ENCODE measurements at regions not wholly inside any gene's neighbourhood (a gene's known extent, or its start where the extent isn't known, plus 50 kb on each side); places are given as distances from the start of the nearest gene placed in this dataset.

- Histone ChIP-seq H3K4me1 (ENCODE audit: insufficient read depth, insufficient read length) (no peaks in the 10 kb centered on the region), H3K27me3 (ENCODE audit: insufficient read depth, insufficient read length) (no peaks in the 10 kb centered on the region), H3K36me3 (ENCODE audit: insufficient read depth, insufficient read length, low read length) (no peaks in the 10 kb centered on the region), H3K9ac (ENCODE audit: insufficient read length, low read depth) (no peak overlapping the region), H3K9me3 (ENCODE audit: insufficient read depth, low read length) (no peaks in the 10 kb centered on the region; the same call in 1 of the 2 replicates), H3K4me3 (ENCODE audit: insufficient read length, low read depth) (no peak overlapping the region)
- DNase-seq (ENCODE audit: low read depth, low spot score), result no peak
- TF ChIP-seq SUZ12 (IDR thresholded peaks at IDR 0.05; ENCODE audit: extremely low read depth, insufficient read depth, insufficient read length) (no peak), ZNF274 (IDR thresholded peaks at IDR 0.05; ENCODE audit: low read depth, low read length) (no peak), YY1 (IDR thresholded peaks at IDR 0.05; ENCODE audit: insufficient read depth, insufficient read length) (no peak)
Observed at GRCh38 chr2:103734911-103735310, 973.1 kb downstream of the TMEM182 start.

DNA sequence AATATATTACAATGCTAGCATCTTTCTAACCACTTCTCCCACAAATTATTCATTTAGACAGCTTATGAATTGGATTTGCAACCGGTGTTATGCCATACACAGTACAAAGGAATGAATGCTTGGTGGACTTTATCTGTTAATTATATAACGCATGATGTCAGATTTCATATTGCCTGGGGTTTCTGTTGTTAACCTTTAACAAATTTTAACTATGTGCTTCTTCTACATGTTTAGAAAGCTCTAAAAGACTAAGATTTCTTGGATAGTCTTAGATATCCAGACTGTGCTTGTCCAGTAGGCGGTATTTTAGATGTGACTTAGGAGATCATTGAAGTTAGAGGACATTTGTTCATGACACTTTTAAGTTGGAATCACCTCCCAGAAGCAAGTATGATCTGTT is 976.3 kb downstream of the TMEM182 start:
- no peak for DNase-seq (ENCODE audit: low read depth, low spot score)
- no peak for TF ChIP-seq YY1 (IDR thresholded peaks at IDR 0.05; ENCODE audit: insufficient read depth, insufficient read length)
- TF ChIP-seq ZNF274 (IDR thresholded peaks at IDR 0.05; ENCODE audit: low read depth, low read length), result no peak
- TF ChIP-seq SUZ12 (IDR thresholded peaks at IDR 0.05; ENCODE audit: extremely low read depth, insufficient read depth, insufficient read length), result no peak
- Histone ChIP-seq H3K4me1 (ENCODE audit: insufficient read depth, insufficient read length) (no peaks in the 10 kb centered on the region), H3K36me3 (ENCODE audit: insufficient read depth, insufficient read length, low read length) (no peaks in the 10 kb centered on the region), H3K9me3 (ENCODE audit: insufficient read depth, low read length) (no peaks in the 10 kb centered on the region; the same call in 1 of the 2 replicates), H3K4me3 (ENCODE audit: insufficient read length, low read depth) (no peak overlapping the region), H3K27me3 (ENCODE audit: insufficient read depth, insufficient read length) (no peaks in the 10 kb centered on the region), H3K9ac (ENCODE audit: insufficient read length, low read depth) (no peak overlapping the region)

DNA sequence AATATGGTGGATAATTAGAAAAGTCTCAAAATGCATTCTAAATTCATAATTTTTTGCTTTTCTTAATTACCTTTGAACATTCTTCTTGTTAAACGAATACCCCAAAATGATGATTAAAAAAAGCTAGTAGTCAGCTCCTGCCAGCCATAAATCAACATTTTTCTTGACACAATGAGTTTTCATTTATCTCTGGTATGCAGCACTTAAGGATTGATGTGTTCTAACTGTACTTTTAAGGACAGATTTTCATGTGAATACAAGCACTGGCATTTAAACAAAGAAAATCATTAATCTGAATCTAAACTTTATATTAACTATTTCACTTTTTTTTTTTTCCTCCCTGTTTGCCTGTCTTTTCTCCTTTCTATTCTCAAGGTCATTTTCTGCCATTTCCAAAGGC is 976.8 kb downstream of the TMEM182 start:
- Histone ChIP-seq H3K36me3 (ENCODE audit: insufficient read depth, insufficient read length, low read length) (no peaks in the 10 kb centered on the region), H3K9ac (ENCODE audit: insufficient read length, low read depth) (no peak overlapping the region), H3K27me3 (ENCODE audit: insufficient read depth, insufficient read length) (no peaks in the 10 kb centered on the region), H3K4me1 (ENCODE audit: insufficient read depth, insufficient read length) (no peaks in the 10 kb centered on the region), H3K4me3 (ENCODE audit: insufficient read length, low read depth) (no peak overlapping the region), H3K9me3 (ENCODE audit: insufficient read depth, low read length) (no peaks in the 10 kb centered on the region; the same call in 1 of the 2 replicates)
- TF ChIP-seq SUZ12 (IDR thresholded peaks at IDR 0.05; ENCODE audit: extremely low read depth, insufficient read depth, insufficient read length) (no peak), YY1 (IDR thresholded peaks at IDR 0.05; ENCODE audit: insufficient read depth, insufficient read length) (no peak), ZNF274 (IDR thresholded peaks at IDR 0.05; ENCODE audit: low read depth, low read length) (no peak)
- DNase-seq (ENCODE audit: low read depth, low spot score), result no peak

GRCh38 chr2:103739186-103739585 is 977.4 kb downstream of the TMEM182 start:
- no peaks in the 10 kb centered on the region for H3K9me3 ChIP-seq (ENCODE audit: insufficient read depth, low read length)
- no peaks in the 10 kb centered on the region for H3K4me1 ChIP-seq (ENCODE audit: insufficient read depth, insufficient read length)
- no peaks in the 10 kb centered on the region for H3K27me3 ChIP-seq (ENCODE audit: insufficient read depth, insufficient read length)
- DNase-seq (ENCODE audit: low read depth, low spot score), result no peak
- no peaks in the 10 kb centered on the region for H3K36me3 ChIP-seq (ENCODE audit: insufficient read depth, insufficient read length, low read length)
- H3K4me3 ChIP-seq (ENCODE audit: insufficient read length, low read depth), result no peak overlapping the region
- H3K9ac ChIP-seq (ENCODE audit: insufficient read length, low read depth), result no peak overlapping the region
- no peak for TF ChIP-seq ZNF274 (IDR thresholded peaks at IDR 0.05; ENCODE audit: low read depth, low read length)
- TF ChIP-seq YY1 (IDR thresholded peaks at IDR 0.05; ENCODE audit: insufficient read depth, insufficient read length), result no peak
- no peak for TF ChIP-seq SUZ12 (IDR thresholded peaks at IDR 0.05; ENCODE audit: extremely low read depth, insufficient read depth, insufficient read length)

GRCh38 chr2:103739921-103740320 is 978.1 kb downstream of the TMEM182 start:
- no peaks in the 10 kb centered on the region for H3K27me3 ChIP-seq (ENCODE audit: insufficient read depth, insufficient read length)
- no peak overlapping the region for H3K4me3 ChIP-seq (ENCODE audit: insufficient read length, low read depth)
- no peaks in the 10 kb centered on the region for H3K4me1 ChIP-seq (ENCODE audit: insufficient read depth, insufficient read length)
- TF ChIP-seq SUZ12 (IDR thresholded peaks at IDR 0.05; ENCODE audit: extremely low read depth, insufficient read depth, insufficient read length) (no peak), ZNF274 (IDR thresholded peaks at IDR 0.05; ENCODE audit: low read depth, low read length) (no peak), YY1 (IDR thresholded peaks at IDR 0.05; ENCODE audit: insufficient read depth, insufficient read length) (no peak)
- no peaks in the 10 kb centered on the region for H3K36me3 ChIP-seq (ENCODE audit: insufficient read depth, insufficient read length, low read length)
- H3K9me3 ChIP-seq (ENCODE audit: insufficient read depth, low read length), result no peaks in the 10 kb centered on the region
- no peak for DNase-seq (ENCODE audit: low read depth, low spot score)
- no peak overlapping the region for H3K9ac ChIP-seq (ENCODE audit: insufficient read length, low read depth)

GRCh38 chr2:103740631-103741030 is 978.8 kb downstream of the TMEM182 start:
- no peak for DNase-seq (ENCODE audit: low read depth, low spot score)
- Histone ChIP-seq H3K27me3 (ENCODE audit: insufficient read depth, insufficient read length) (no peaks in the 10 kb centered on the region), H3K36me3 (ENCODE audit: insufficient read depth, insufficient read length, low read length) (no peaks in the 10 kb centered on the region), H3K4me1 (ENCODE audit: insufficient read depth, insufficient read length) (no peaks in the 10 kb centered on the region), H3K9me3 (ENCODE audit: insufficient read depth, low read length) (no peaks in the 10 kb centered on the region), H3K9ac (ENCODE audit: insufficient read length, low read depth) (no peak overlapping the region), H3K4me3 (ENCODE audit: insufficient read length, low read depth) (no peak overlapping the region)
- TF ChIP-seq SUZ12 (IDR thresholded peaks at IDR 0.05; ENCODE audit: extremely low read depth, insufficient read depth, insufficient read length) (no peak), YY1 (IDR thresholded peaks at IDR 0.05; ENCODE audit: insufficient read depth, insufficient read length) (no peak), ZNF274 (IDR thresholded peaks at IDR 0.05; ENCODE audit: low read depth, low read length) (no peak)

DNA sequence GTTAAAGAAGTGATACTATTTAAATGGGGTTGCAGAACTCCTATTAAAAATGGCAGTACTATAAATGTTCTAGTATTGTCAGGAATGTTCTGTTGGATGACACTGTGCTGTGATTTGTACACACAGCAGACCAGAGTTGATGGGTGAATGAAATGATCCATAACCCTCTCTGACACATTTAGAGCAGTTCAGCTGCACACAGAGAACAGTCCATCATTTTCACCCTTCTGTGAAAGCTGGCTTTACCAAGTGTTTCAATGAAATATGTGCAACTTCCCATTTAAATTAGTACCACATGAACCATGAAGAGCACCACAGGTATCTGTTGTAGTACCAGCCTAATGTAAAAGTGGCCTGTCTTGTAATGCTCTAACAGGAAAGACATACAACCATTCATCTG is 981.4 kb downstream of the TMEM182 start:
- H3K4me3 ChIP-seq (ENCODE audit: insufficient read length, low read depth), result no peak overlapping the region
- no peak overlapping the region for H3K9ac ChIP-seq (ENCODE audit: insufficient read length, low read depth)
- TF ChIP-seq ZNF274 (IDR thresholded peaks at IDR 0.05; ENCODE audit: low read depth, low read length), result no peak
- no peak for TF ChIP-seq YY1 (IDR thresholded peaks at IDR 0.05; ENCODE audit: insufficient read depth, insufficient read length)
- TF ChIP-seq SUZ12 (IDR thresholded peaks at IDR 0.05; ENCODE audit: extremely low read depth, insufficient read depth, insufficient read length), result no peak
- no peak for DNase-seq (ENCODE audit: low read depth, low spot score)
- no peaks in the 10 kb centered on the region for H3K27me3 ChIP-seq (ENCODE audit: insufficient read depth, insufficient read length)
- H3K36me3 ChIP-seq (ENCODE audit: insufficient read depth, insufficient read length, low read length), result no peaks in the 10 kb centered on the region
- no peaks in the 10 kb centered on the region for H3K4me1 ChIP-seq (ENCODE audit: insufficient read depth, insufficient read length)
- H3K9me3 ChIP-seq (ENCODE audit: insufficient read depth, low read length), result no peaks in the 10 kb centered on the region
